Transverse colon (tissue), 4 donors: ENCODE measurements at regions not wholly inside any gene's neighbourhood (a gene's known extent, or its start where the extent isn't known, plus 50 kb on each side); places are given as distances from the start of the nearest gene placed in this dataset.

Experiments
- CTCF ChIP-seq, 5 experiments: fragments of 200-600 bp in 3 of 5; fragments of 450-650 bp in 2 of 5; sonication (generic) in 3 of 5; IDR thresholded peaks; 1 replicate in 2 of 5; 2 replicates in 3 of 5; pipeline ENCODE4 v1.5.1; 2016 to 2017; ENCODE audit warnings: antibody characterized with exemption in 5 of 5, inconsistent platforms in 3 of 5, mild to moderate bottlenecking in 2 of 5, moderate library complexity in 1 of 5
- EP300 ChIP-seq: sonication (generic); formaldehyde crosslinking; IDR thresholded peaks from one replicate; pipeline ENCODE4 v1.6.1; 2017; ENCODE audit warnings: antibody characterized with exemption, low read depth
- POLR2A ChIP-seq: fragments of 450-650 bp; IDR thresholded peaks from one replicate; pipeline ENCODE4 v1.6.1; 2016; ENCODE audit warnings: antibody characterized with exemption, mild to moderate bottlenecking, moderate library complexity
- POLR2AphosphoS5 ChIP-seq, 3 donors: sonication (generic); formaldehyde crosslinking; IDR thresholded peaks; one replicate each; pipeline ENCODE4 v1.6.1; 2016; ENCODE audit warnings: antibody characterized with exemption in 3 of 3

- no peak for TF ChIP-seq CTCF (IDR thresholded peaks at IDR 0.05)
- TF ChIP-seq POLR2A = no peak
- TF ChIP-seq EP300 = no peak
- TF ChIP-seq POLR2AphosphoS5 (IDR thresholded peaks at IDR 0.05) = no peak
Observed at GRCh38 chr12:105745811-105746210, 392.9 kb downstream of the NUAK1 start.
